HepG2 (cell line): ENCODE measurements at regions not wholly inside any gene's neighbourhood (a gene's known extent, or its start where the extent isn't known, plus 50 kb on each side); places are given as distances from the start of the nearest gene placed in this dataset.

ENCODE experiments used
- ATAC-seq: fragments of 200-7000 bp; cut with Tn5 transposase; 3 replicates; pipeline ENCODE4 v1.9.1; 2020; ENCODE audit warnings: mild to moderate bottlenecking, moderate library complexity
- BruUV-seq: library from RNA; stranded (reverse); fragments of 400-500 nt; replicated peaks from 2 replicates; lab custom pipeline; 2021; lab: Mats Ljungman, UMichigan
- CTCF ChIA-PET: fragments of 300-600 bp; formaldehyde crosslinking; extraction: SDS; loops from one replicate; lab custom pipeline; 2021; ENCODE audit warnings: low total read pairs, inconsistent platforms, low intra/inter-chr PET ratio; lab: Yijun Ruan, JAX
- POLR2A ChIA-PET: fragments of 350-600 bp; sonication (Branson Sonifier 250); formaldehyde crosslinking; loops from one replicate; lab custom pipeline; 2020; ENCODE audit warnings: antibody characterized with exemption, inconsistent platforms; lab: Yijun Ruan, JAX
- DNase-seq: peaks from one replicate; pipeline ENCODE4 v3.0.0-alpha.2; 2015; ENCODE audit warnings: low spot score
- FAIRE-seq: peaks from 3 replicates; lab custom pipeline; 2011; peaks lifted over from hg19 to GRCh38; lab: Jason Lieb, UNC
- H2AFZ ChIP-seq: one replicate; pipeline ENCODE4 v1.6.1; 2011; ENCODE audit warnings: low read length, inconsistent platforms
- H3K27ac ChIP-seq: fragments of 300-600 bp; 3 replicates; pipeline ENCODE4 v1.8.0; 2011; ENCODE audit warnings: mixed run types, mild to moderate bottlenecking, mixed read lengths, low read length, inconsistent platforms; ENCODE audit not compliant: insufficient read depth; ENCODE audit errors: extremely low read length
- H3K27me3 ChIP-seq, 2 experiments: fragments of 200-600 bp in 1 of 2; 2 replicates in 1 of 2; 3 replicates in 1 of 2; pipeline versions ENCODE4 v1.6.0 to v1.8.0; 2011; ENCODE audit warnings: low read length in 2 of 2, mild to moderate bottlenecking in 2 of 2, moderate library complexity in 2 of 2, inconsistent platforms in 1 of 2; ENCODE audit not compliant: insufficient read depth in 2 of 2, control insufficient read depth in 1 of 2
- H3K36me3 ChIP-seq, 2 experiments: fragments of 200-600 bp in 1 of 2; replicated peaks in 1 of 2; 2 replicates in 1 of 2; 3 replicates in 1 of 2; pipeline versions ENCODE4 v1.5.1 to v1.8.0; 2011; ENCODE audit warnings: low read length in 2 of 2, inconsistent platforms in 1 of 2; ENCODE audit not compliant: insufficient read depth in 2 of 2, control insufficient read depth in 1 of 2
- H3K4me1 ChIP-seq: 2 replicates; pipeline ENCODE4 v1.5.1; 2012; ENCODE audit warnings: low read length, inconsistent platforms; ENCODE audit not compliant: insufficient read depth
- H3K4me2 ChIP-seq: 2 replicates; pipeline ENCODE4 v1.6.0; 2011; ENCODE audit warnings: low read depth, low read length, inconsistent platforms
- H3K4me3 ChIP-seq, 3 experiments: fragments of 200-600 bp in 1 of 3; sonication (generic), shearing (Covaris generic) in 1 of 3; replicated peaks in 1 of 3; 2 replicates each; pipeline ENCODE4 v1.5.1; 2011 to 2016; ENCODE audit warnings: low read length in 3 of 3, inconsistent platforms in 2 of 3, low read depth in 2 of 3, mild to moderate bottlenecking in 2 of 3, control low read depth in 1 of 3, mixed read lengths in 1 of 3; ENCODE audit not compliant: insufficient read depth in 1 of 3
- H3K79me2 ChIP-seq: one replicate; pipeline ENCODE4 v1.6.1; 2011; ENCODE audit warnings: low read length, inconsistent platforms; ENCODE audit not compliant: insufficient read depth
- H3K9ac ChIP-seq: 2 replicates; pipeline ENCODE4 v1.6.0; 2011; ENCODE audit warnings: mild to moderate bottlenecking, low read depth, low read length, inconsistent platforms; ENCODE audit not compliant: insufficient read depth
- H3K9me3 ChIP-seq: 2 replicates; pipeline ENCODE4 v1.5.1; 2012; ENCODE audit warnings: mild to moderate bottlenecking, low read length
- H4K20me1 ChIP-seq: 2 replicates; pipeline ENCODE4 v1.6.0; 2011; ENCODE audit warnings: inconsistent platforms, mild to moderate bottlenecking, low read length, moderate library complexity; ENCODE audit not compliant: insufficient read depth
- CBFB ChIP-seq: sonication (generic); formaldehyde crosslinking; IDR thresholded peaks from 2 replicates; pipeline ENCODE4 v1.4.0; 2020; ENCODE audit warnings: missing genetic modification reagents
- JARID2 ChIP-seq: sonication (generic); formaldehyde crosslinking; IDR thresholded peaks from 2 replicates; pipeline ENCODE4 v1.8.1; 2023; ENCODE audit warnings: missing genetic modification reagents, inconsistent platforms; ENCODE audit not compliant: insufficient replicate concordance
- KDM6A ChIP-seq: IDR thresholded peaks from 2 replicates; pipeline ENCODE4 v1.6.1; 2016; ENCODE audit warnings: low read depth
- PHF21A ChIP-seq: sonication (generic); formaldehyde crosslinking; IDR thresholded peaks from 2 replicates; pipeline ENCODE4 v1.5.0; 2020; ENCODE audit warnings: mild to moderate bottlenecking, missing genetic modification reagents
- POLR2AphosphoS5 ChIP-seq: IDR thresholded peaks from 2 replicates; pipeline ENCODE4 v1.6.1; 2012; ENCODE audit warnings: low read depth, low read length
- RARG ChIP-seq: sonication (generic); formaldehyde crosslinking; IDR thresholded peaks from 2 replicates; pipeline ENCODE4 v1.4.0; 2020; ENCODE audit warnings: low read depth, mild to moderate bottlenecking, missing genetic modification reagents
- ZFP36L2 ChIP-seq: sonication (generic); formaldehyde crosslinking; IDR thresholded peaks from 2 replicates; pipeline ENCODE4 v1.4.0; 2020; ENCODE audit warnings: missing genetic modification reagents
- WGBS: methylation state at CpG from one replicate; pipeline ENCODE4 v1.1.6; 2017; ENCODE audit warnings: low lambda C conversion rate; 5-methylcytosine and 5-hydroxymethylcytosine counted together
- in situ Hi-C: cut with HindIII; loops from 2 replicates; pipeline ENCODE4 v1.10.0; 2017; ENCODE audit warnings: low pct_unique_long_range_greater_than_20kb; ENCODE audit not compliant: extremely low pct_ligation_motif_present
- intact Hi-C: fragments of 100-400 bp; cut with micrococcal nuclease; formaldehyde crosslinking; loops from one replicate; pipeline ENCODE4 v1.10.0; 2022; ENCODE audit not compliant: unreplicated experiment
- TF ChIP-seq, protein P1 (sequence below): sonication (generic); formaldehyde crosslinking; IDR thresholded peaks from 2 replicates; pipeline ENCODE4 v1.4.0; 2020; ENCODE audit warnings: mild to moderate bottlenecking, missing genetic modification reagents
- TF ChIP-seq, protein P2 (sequence below): sonication (generic); formaldehyde crosslinking; IDR thresholded peaks from 2 replicates; pipeline ENCODE4 v1.4.0; 2020; ENCODE audit warnings: missing genetic modification reagents
- TF ChIP-seq, protein P3 (sequence below): sonication (generic); formaldehyde crosslinking; IDR thresholded peaks from 2 replicates; pipeline ENCODE4 v1.8.1; 2023; ENCODE audit warnings: mild to moderate bottlenecking, missing genetic modification reagents

DNA sequence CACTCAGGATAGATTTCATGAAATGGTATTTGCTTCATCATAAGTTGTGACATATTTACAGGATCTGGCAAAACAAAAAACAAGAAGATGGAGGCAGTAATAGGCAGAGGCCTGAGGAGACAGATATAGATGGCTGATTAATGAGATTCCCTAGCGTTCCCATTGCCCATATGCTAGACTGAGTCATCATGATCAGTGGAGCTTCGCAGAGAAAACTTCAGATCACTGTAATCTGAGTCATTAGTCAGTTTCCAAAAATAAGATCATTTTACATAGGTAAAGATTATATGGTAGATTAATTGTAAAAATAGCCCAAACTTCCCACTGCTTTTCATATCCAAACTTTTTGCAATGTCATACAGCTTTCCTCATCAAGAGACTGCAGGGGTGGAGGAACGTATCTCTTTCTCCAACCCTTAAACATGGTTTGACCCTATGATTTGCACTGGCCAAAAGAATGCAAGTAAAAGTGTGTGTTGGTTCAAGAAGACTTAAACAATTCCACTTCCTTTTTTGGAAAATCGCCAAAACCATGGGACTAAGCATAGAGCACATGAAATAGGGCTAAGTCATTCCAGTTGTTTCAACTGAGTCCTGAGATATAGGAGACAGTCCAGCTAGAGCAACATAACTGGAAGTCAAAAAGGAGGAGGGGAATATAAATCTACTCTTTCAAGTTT, 626.0 kb downstream of the RNF144B start:
- Histone ChIP-seq H3K36me3 (no peaks in the 10 kb centered on the region), H3K79me2 (no peaks in the 10 kb centered on the region), H3K27ac (no peak overlapping the region), H3K27me3 (no peaks in the 10 kb centered on the region), H4K20me1 (no peaks in the 10 kb centered on the region), H3K4me1 (no peaks in the 10 kb centered on the region), H2AFZ (no peak overlapping the region), H3K4me2 (no peak overlapping the region), H3K4me3 (no peak overlapping the region), H3K9ac (no peak overlapping the region), H3K9me3 (no peaks in the 10 kb centered on the region)
- ATAC-seq: no peak
- BruUV-seq: no TSS peak
- 2% methylated on average over 4 of the region's 4 CpGs for WGBS
- DNase-seq: no peak
- in situ Hi-C loops (no loop called here), intact Hi-C loops (no loop called here)
- FAIRE-seq: no peak
- TF ChIP-seq RARG (CRISPR knock-in tag) (no peak), JARID2 (CRISPR knock-in tag) (no peak), PHF21A (CRISPR knock-in tag) (no peak), CBFB (CRISPR knock-in tag) (no peak), POLR2AphosphoS5 (no peak), ZFP36L2 (CRISPR knock-in tag) (no peak), KDM6A (CRISPR knock-in tag) (no peak)
- TF ChIP-seq, protein P1, sequence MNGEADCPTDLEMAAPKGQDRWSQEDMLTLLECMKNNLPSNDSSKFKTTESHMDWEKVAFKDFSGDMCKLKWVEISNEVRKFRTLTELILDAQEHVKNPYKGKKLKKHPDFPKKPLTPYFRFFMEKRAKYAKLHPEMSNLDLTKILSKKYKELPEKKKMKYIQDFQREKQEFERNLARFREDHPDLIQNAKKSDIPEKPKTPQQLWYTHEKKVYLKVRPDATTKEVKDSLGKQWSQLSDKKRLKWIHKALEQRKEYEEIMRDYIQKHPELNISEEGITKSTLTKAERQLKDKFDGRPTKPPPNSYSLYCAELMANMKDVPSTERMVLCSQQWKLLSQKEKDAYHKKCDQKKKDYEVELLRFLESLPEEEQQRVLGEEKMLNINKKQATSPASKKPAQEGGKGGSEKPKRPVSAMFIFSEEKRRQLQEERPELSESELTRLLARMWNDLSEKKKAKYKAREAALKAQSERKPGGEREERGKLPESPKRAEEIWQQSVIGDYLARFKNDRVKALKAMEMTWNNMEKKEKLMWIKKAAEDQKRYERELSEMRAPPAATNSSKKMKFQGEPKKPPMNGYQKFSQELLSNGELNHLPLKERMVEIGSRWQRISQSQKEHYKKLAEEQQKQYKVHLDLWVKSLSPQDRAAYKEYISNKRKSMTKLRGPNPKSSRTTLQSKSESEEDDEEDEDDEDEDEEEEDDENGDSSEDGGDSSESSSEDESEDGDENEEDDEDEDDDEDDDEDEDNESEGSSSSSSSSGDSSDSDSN (CRISPR knock-in tag): no peak
- TF ChIP-seq, protein P2, sequence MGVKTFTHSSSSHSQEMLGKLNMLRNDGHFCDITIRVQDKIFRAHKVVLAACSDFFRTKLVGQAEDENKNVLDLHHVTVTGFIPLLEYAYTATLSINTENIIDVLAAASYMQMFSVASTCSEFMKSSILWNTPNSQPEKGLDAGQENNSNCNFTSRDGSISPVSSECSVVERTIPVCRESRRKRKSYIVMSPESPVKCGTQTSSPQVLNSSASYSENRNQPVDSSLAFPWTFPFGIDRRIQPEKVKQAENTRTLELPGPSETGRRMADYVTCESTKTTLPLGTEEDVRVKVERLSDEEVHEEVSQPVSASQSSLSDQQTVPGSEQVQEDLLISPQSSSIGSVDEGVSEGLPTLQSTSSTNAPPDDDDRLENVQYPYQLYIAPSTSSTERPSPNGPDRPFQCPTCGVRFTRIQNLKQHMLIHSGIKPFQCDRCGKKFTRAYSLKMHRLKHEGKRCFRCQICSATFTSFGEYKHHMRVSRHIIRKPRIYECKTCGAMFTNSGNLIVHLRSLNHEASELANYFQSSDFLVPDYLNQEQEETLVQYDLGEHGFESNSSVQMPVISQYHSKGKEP (CRISPR knock-in tag): no peak
- TF ChIP-seq, protein P3, sequence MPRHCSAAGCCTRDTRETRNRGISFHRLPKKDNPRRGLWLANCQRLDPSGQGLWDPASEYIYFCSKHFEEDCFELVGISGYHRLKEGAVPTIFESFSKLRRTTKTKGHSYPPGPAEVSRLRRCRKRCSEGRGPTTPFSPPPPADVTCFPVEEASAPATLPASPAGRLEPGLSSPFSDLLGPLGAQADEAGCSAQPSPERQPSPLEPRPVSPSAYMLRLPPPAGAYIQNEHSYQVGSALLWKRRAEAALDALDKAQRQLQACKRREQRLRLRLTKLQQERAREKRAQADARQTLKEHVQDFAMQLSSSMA: no peak
- ChIA-PET POLR2A (no interaction called here), CTCF (no interaction called here)
